Glutamatergic neuron (in vitro differentiated cells): ENCODE measurements at regions not wholly inside any gene's neighbourhood (a gene's known extent, or its start where the extent isn't known, plus 50 kb on each side); places are given as distances from the start of the nearest gene placed in this dataset.

Experiments used
- DNase-seq: peaks from one replicate; pipeline ENCODE4 v3.0.0; 2022
- H3K27ac Mint-ChIP-seq: one replicate; pipeline ENCODE4 v1.8.0; 2020; ENCODE audit warnings: mild to moderate bottlenecking, mixed read lengths, inconsistent platforms; ENCODE audit not compliant: unreplicated experiment
- H3K27me3 Mint-ChIP-seq: one replicate; pipeline ENCODE4 v1.8.0; 2020; ENCODE audit warnings: mild to moderate bottlenecking, moderate library complexity, mixed read lengths, inconsistent platforms; ENCODE audit not compliant: unreplicated experiment
- H3K36me3 Mint-ChIP-seq: one replicate; pipeline ENCODE4 v1.8.0; 2020; ENCODE audit warnings: mild to moderate bottlenecking, mixed read lengths, inconsistent platforms; ENCODE audit not compliant: unreplicated experiment
- H3K4me1 Mint-ChIP-seq: one replicate; pipeline ENCODE4 v1.8.0; 2020; ENCODE audit warnings: mild to moderate bottlenecking, low read depth, mixed read lengths, inconsistent platforms; ENCODE audit not compliant: unreplicated experiment
- H3K4me3 Mint-ChIP-seq: one replicate; pipeline ENCODE4 v1.8.0; 2020; ENCODE audit warnings: mild to moderate bottlenecking, mixed read lengths, inconsistent platforms; ENCODE audit not compliant: unreplicated experiment
- H3K9me3 Mint-ChIP-seq: one replicate; pipeline ENCODE4 v1.8.0; 2020; ENCODE audit warnings: mild to moderate bottlenecking, moderate library complexity, mixed read lengths, inconsistent platforms; ENCODE audit not compliant: unreplicated experiment
- TF ChIP-seq, protein P1 (sequence below): fragments of 200-600 bp; sonication (generic); IDR thresholded peaks from one replicate; pipeline ENCODE4 v1.5.0; 2021; ENCODE audit not compliant: partially characterized antibody, unreplicated experiment

GRCh38 chr2:39508198-39508597 is 71.1 kb upstream of the MAP4K3 start:
- DNase-seq: no peak
- no peak overlapping the region for H3K4me3 Mint-ChIP-seq
- TF ChIP-seq, protein P1, sequence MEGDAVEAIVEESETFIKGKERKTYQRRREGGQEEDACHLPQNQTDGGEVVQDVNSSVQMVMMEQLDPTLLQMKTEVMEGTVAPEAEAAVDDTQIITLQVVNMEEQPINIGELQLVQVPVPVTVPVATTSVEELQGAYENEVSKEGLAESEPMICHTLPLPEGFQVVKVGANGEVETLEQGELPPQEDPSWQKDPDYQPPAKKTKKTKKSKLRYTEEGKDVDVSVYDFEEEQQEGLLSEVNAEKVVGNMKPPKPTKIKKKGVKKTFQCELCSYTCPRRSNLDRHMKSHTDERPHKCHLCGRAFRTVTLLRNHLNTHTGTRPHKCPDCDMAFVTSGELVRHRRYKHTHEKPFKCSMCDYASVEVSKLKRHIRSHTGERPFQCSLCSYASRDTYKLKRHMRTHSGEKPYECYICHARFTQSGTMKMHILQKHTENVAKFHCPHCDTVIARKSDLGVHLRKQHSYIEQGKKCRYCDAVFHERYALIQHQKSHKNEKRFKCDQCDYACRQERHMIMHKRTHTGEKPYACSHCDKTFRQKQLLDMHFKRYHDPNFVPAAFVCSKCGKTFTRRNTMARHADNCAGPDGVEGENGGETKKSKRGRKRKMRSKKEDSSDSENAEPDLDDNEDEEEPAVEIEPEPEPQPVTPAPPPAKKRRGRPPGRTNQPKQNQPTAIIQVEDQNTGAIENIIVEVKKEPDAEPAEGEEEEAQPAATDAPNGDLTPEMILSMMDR: no peak
- peaks cover 2% of the 10 kb centered on the region for H3K4me1 Mint-ChIP-seq
- H3K9me3 Mint-ChIP-seq: no peaks in the 10 kb centered on the region
- H3K27ac Mint-ChIP-seq: no peak overlapping the region
- H3K27me3 Mint-ChIP-seq: no peaks in the 10 kb centered on the region
- no peaks in the 10 kb centered on the region for H3K36me3 Mint-ChIP-seq

DNA sequence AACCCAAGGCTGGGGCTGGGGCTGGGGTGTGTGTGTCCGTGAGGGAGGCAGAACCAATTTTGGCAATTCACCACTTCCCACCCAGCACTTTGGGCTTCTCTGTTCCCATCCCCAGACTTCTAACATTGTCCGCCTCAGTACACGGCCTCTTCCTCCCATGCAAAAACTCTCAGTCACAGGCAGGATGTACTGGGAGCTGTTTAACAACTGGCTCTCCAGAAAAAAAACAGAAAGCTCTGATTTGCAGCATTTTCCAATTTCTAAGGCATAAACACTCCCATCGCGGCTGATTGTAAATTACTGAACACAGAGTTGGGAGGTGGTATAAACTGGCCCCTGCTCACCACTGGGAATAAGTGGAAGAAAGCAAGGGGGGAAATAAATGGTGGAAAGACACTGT is 73.1 kb upstream of the MAP4K3 start:
- TF ChIP-seq, protein P1: no peak
- no peaks in the 10 kb centered on the region for H3K27me3 Mint-ChIP-seq

DNA sequence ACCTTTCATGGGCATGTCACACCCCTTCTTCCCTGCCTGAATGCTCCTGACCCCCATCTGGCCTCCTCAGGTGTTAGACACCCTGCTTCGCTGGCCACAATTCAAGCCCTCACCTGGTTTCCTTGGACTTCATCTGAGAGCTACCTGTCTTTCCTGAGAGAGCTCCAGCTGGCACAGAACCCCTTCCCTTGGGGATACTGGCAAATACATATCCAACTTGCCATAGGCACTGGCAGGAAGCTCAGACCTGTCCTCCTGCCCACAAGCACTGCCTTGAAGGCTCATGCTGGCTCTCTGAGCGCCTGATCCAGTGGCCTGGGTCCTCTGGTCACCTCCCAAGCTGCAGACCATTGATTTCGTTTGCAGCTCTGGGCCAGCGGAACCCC is 74.1 kb upstream of the MAP4K3 start:
- no peak for DNase-seq
- TF ChIP-seq, protein P1: no peak
- no peak overlapping the region for H3K27ac Mint-ChIP-seq
- H3K9me3 Mint-ChIP-seq: peaks cover 2% of the 10 kb centered on the region
- H3K27me3 Mint-ChIP-seq: peaks cover 2% of the 10 kb centered on the region
- H3K4me3 Mint-ChIP-seq: no peak overlapping the region
- no peaks in the 10 kb centered on the region for H3K36me3 Mint-ChIP-seq
- peaks cover 12% of the 10 kb centered on the region for H3K4me1 Mint-ChIP-seq

More for the DNA sequence above, 73.1 kb upstream of the MAP4K3 start:
- Mint-ChIP-seq H3K36me3 (no peaks in the 10 kb centered on the region), H3K4me1 (peaks cover 3% of the 10 kb centered on the region), H3K27ac (no peak overlapping the region), H3K4me3 (no peak overlapping the region), H3K9me3 (no peaks in the 10 kb centered on the region)
- no peak for DNase-seq

DNA sequence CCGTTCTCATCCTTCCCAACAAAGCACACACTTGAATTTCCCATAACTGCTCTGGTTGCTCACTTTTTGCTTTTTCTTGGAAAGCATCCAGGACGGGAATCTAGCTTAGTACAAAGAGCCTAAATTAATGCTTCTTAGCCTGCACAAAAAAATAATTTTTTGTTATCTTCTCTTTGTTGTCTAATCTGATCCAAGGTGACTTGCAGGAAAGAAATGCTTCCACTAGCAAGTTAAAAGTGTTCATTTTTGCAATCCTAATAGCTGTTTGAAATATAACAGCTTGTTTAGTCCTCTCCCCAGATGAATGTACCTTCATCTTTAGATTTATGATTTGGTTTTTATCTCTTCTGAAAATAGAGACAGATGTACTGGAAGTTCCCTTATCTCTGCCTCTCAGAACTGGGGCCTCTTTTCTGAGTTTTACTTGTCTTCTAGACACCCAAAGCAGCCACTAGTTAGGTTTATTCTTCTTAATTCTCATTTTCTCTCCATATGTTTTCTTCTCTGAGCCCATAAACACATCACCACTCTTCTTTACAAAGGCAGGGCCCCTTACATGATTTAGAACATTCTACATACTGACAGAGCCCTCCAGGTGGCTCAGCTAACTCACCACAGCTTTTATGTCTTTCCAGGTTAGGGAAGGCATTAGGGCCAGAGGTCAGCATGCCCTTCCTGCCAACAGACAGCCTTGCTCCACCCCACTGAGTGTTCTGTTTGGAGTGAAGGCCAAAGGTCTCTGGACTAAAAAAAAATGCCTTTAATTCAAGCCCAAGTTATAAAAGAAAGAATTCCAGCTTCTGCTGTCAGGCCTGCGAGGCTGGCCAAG is 74.7 kb upstream of the MAP4K3 start:
- TF ChIP-seq, protein P1: no peak
- Mint-ChIP-seq H3K36me3 (no peaks in the 10 kb centered on the region), H3K4me1 (peaks cover 14% of the 10 kb centered on the region), H3K27me3 (peaks cover 6% of the 10 kb centered on the region), H3K9me3 (peaks cover 4% of the 10 kb centered on the region), H3K27ac (no peak overlapping the region), H3K4me3 (no peak overlapping the region)
- no peak for DNase-seq

- H3K27ac Mint-ChIP-seq: no peak overlapping the region
- no peak overlapping the region for H3K4me3 Mint-ChIP-seq
- TF ChIP-seq, protein P1: no peak
- no peaks in the 10 kb centered on the region for H3K36me3 Mint-ChIP-seq
- H3K9me3 Mint-ChIP-seq: peaks cover 4% of the 10 kb centered on the region
- peaks cover 20% of the 10 kb centered on the region for H3K4me1 Mint-ChIP-seq
- DNase-seq: no peak
- peaks cover 6% of the 10 kb centered on the region for H3K27me3 Mint-ChIP-seq
Measured at GRCh38 chr2:39512434-39512935, 75.4 kb upstream of the MAP4K3 start.
